Endometrium (tissue), 2 donors: ENCODE measurements at regions not wholly inside any gene's neighbourhood (a gene's known extent, or its start where the extent isn't known, plus 50 kb on each side); places are given as distances from the start of the nearest gene placed in this dataset.
A peak's percentile ranks its signal among the peaks of the same experiment; 100 is the strongest.
"Not testable (repeated sequence)": the region's sequence is repeated elsewhere in the genome, so short reads cannot be mapped to it uniquely, and the experiment has no call there.

Experiments
- FAIRE-seq: peaks from 2 replicates; lab custom pipeline; 2012; peaks lifted over from hg19 to GRCh38; lab: Jason Lieb, UNC
- donor health status: control.
- donor health status: control.

- no peak for FAIRE-seq
These were observed 89.1 kb downstream of the RHOU start for GRCh38 chr1:228824366-228824765.

- peak; percentile 94 for FAIRE-seq
These were observed 89.8 kb downstream of the RHOU start for GRCh38 chr1:228825041-228825440.

- no peak for FAIRE-seq
These were observed 90.7 kb downstream of the RHOU start for GRCh38 chr1:228825840-228826484.

GRCh38 chr1:228827019-228827418 is 91.7 kb downstream of the RHOU start:
- FAIRE-seq = no peak

- FAIRE-seq = no peak
These were observed 92.9 kb downstream of the RHOU start for GRCh38 chr1:228828151-228828550.

GRCh38 chr1:228830185-228830953 is 95.1 kb downstream of the RHOU start:
- no peak for FAIRE-seq

- no peak for FAIRE-seq
These were observed 95.7 kb downstream of the RHOU start for GRCh38 chr1:228830954-228831481.

GRCh38 chr1:228833911-228834688 is 98.8 kb downstream of the RHOU start:
- FAIRE-seq = no peak

GRCh38 chr1:228835456-228835855 is 100.2 kb downstream of the RHOU start:
- no peak for FAIRE-seq

GRCh38 chr1:228835911-228836310 is 100.6 kb downstream of the RHOU start:
- FAIRE-seq = no peak

- no peak for FAIRE-seq
These were observed 101.1 kb downstream of the RHOU start for GRCh38 chr1:228836427-228836826.

GRCh38 chr1:228837032-228837431 is 101.8 kb downstream of the RHOU start:
- no peak for FAIRE-seq

- FAIRE-seq = no peak
These were observed 102.8 kb downstream of the RHOU start for GRCh38 chr1:228837817-228838716.

- FAIRE-seq = no peak
These were observed 103.6 kb downstream of the RHOU start for GRCh38 chr1:228838717-228839500.

GRCh38 chr1:228839656-228840055 is 104.4 kb downstream of the RHOU start:
- no peak for FAIRE-seq

GRCh38 chr1:228841632-228842031 is 106.4 kb downstream of the RHOU start:
- FAIRE-seq = no peak

GRCh38 chr1:228842094-228842775 is 107.0 kb downstream of the RHOU start:
- FAIRE-seq = no peak

- no peak for FAIRE-seq
These were observed 109.8 kb downstream of the RHOU start for GRCh38 chr1:228845101-228845500.

GRCh38 chr1:228846952-228847351 is 111.7 kb downstream of the RHOU start:
- FAIRE-seq = peak; percentile 100

GRCh38 chr1:228847451-228847850 is 112.2 kb downstream of the RHOU start:
- not testable (repeated sequence) for FAIRE-seq
